ENCODE measurements at regions not wholly inside any gene's neighbourhood (a gene's known extent, or its start where the extent isn't known, plus 50 kb on each side); places are given as distances from the start of the nearest gene placed in this dataset.
"Not testable (repeated sequence)": the region's sequence is repeated elsewhere in the genome, so short reads cannot be mapped to it uniquely, and the experiment has no call there.

DNA sequence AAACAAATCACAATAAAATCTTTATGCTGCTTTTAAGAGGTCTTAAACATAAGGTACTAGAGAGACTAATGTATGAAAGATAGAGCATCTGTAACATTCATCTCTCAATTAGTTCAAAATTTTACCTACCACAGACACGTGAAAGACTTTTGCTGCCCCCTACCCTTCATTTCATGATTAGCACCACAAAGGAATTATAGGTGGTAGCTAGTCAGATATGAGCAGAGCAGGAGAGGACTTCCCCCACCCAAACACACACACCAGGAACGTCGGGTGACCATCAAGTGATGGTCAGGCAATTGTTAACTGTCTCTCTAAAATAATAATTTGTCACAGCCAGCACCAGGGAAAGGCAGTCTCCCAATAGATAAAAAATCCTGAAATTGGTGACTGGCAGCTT, 1531.7 kb upstream of the SPRY2 start:
- H3K27ac ChIP-seq, result no peak overlapping the region
- intact Hi-C loops (cut with DNase I; ENCODE audit: low total_unique reads), result no loop called here
- H3K9me3 ChIP-seq, result no peaks in the 10 kb centered on the region
- no peaks in the 10 kb centered on the region for H3K36me3 ChIP-seq
- no peak overlapping the region for H3K4me3 ChIP-seq
- no peak for DNase-seq
- no peak for TF ChIP-seq POLR2A (IDR thresholded peaks at IDR 0.05)
- TF ChIP-seq, protein P1, sequence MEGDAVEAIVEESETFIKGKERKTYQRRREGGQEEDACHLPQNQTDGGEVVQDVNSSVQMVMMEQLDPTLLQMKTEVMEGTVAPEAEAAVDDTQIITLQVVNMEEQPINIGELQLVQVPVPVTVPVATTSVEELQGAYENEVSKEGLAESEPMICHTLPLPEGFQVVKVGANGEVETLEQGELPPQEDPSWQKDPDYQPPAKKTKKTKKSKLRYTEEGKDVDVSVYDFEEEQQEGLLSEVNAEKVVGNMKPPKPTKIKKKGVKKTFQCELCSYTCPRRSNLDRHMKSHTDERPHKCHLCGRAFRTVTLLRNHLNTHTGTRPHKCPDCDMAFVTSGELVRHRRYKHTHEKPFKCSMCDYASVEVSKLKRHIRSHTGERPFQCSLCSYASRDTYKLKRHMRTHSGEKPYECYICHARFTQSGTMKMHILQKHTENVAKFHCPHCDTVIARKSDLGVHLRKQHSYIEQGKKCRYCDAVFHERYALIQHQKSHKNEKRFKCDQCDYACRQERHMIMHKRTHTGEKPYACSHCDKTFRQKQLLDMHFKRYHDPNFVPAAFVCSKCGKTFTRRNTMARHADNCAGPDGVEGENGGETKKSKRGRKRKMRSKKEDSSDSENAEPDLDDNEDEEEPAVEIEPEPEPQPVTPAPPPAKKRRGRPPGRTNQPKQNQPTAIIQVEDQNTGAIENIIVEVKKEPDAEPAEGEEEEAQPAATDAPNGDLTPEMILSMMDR (IDR thresholded peaks at IDR 0.05), result no peak
- H3K4me1 ChIP-seq, result no peaks in the 10 kb centered on the region
- no peaks in the 10 kb centered on the region for H3K27me3 ChIP-seq

DNA sequence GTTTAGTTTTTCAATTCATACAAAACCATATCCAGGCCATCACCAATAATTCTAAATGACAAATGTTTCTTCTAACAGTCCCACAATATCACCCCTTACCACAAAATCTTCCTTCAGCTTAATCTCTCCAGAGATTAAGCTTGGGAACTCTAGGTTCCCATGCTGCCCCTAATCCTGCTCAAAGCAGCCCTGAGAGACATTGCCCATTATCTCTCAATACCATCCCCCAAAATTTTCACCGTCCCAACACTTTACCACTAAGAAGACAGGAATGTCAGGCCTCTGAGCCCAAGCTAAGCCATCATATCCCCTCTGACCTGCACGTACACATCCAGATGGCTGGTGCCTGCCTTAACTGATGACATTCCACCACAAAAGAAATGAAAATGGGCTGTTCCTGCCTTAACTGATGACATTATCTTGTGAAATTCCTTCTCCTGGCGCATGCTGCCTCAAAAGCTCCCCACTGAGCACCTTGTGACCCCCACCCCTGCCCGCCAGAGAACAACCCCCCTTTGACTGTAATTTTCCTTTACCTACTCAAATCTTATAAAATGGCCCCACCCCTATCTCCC, 1530.9 kb upstream of the SPRY2 start:
- H3K36me3 ChIP-seq; H3K4me3 ChIP-seq; H3K27me3 ChIP-seq; DNase-seq; H3K27ac ChIP-seq; H3K4me1 ChIP-seq; H3K9me3 ChIP-seq; intact Hi-C loops (cut with DNase I; ENCODE audit: low total_unique reads): not testable (repeated sequence)

DNA sequence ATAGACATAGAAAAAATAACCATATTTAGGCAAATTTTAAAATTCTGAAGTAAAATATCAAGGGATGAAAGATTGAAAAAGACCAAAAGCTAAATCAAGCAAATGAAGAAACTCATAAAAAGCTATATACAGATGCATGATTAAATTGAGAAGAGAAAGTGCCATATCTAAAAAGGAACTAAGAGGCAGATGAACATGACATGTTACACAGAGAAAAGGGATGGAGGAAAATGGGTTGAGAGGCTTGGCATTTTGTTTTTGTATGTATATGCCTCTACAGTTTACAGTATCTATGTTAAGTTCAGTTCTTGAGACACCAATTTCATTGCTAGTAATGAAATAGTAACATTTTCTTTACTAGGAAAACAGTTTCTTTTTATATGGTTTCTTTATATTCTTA, 1507.4 kb upstream of the SPRY2 start:
- H3K4me1 ChIP-seq, result no peaks in the 10 kb centered on the region
- H3K27ac ChIP-seq, result no peak overlapping the region
- H3K27me3 ChIP-seq, result no peaks in the 10 kb centered on the region
- TF ChIP-seq, protein P1 (IDR thresholded peaks at IDR 0.05), result no peak
- no peak for TF ChIP-seq POLR2A (IDR thresholded peaks at IDR 0.05)
- DNase-seq, result no peak
- no peaks in the 10 kb centered on the region for H3K36me3 ChIP-seq
- no peak overlapping the region for H3K4me3 ChIP-seq
- H3K9me3 ChIP-seq, result no peaks in the 10 kb centered on the region
- intact Hi-C loops (cut with DNase I; ENCODE audit: low total_unique reads), result no loop called here

DNA sequence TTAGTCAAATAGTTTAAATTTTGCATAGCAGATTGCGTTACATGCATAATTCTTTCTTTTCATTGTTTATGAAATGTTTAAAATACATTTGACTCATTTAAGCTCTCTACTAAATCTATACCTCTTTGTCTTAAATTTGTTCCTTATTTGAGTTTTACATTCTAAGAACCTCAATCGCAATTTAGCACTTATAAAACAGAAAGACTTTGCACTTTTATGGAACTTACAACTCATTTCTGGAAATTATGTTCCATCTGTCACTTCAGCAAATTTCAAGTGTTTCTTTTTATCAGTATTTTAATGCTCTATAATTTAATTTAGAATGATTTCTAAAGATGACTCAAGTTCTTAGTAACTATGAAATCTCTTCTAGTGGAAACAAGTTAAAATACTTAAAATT, 1505.8 kb upstream of the SPRY2 start:
- no peaks in the 10 kb centered on the region for H3K9me3 ChIP-seq
- H3K27ac ChIP-seq, result no peak overlapping the region
- no peaks in the 10 kb centered on the region for H3K27me3 ChIP-seq
- intact Hi-C loops (cut with DNase I; ENCODE audit: low total_unique reads), result no loop called here
- TF ChIP-seq POLR2A (IDR thresholded peaks at IDR 0.05), result no peak
- TF ChIP-seq, protein P1 (IDR thresholded peaks at IDR 0.05), result no peak
- no peak overlapping the region for H3K4me3 ChIP-seq
- no peaks in the 10 kb centered on the region for H3K4me1 ChIP-seq
- H3K36me3 ChIP-seq, result no peaks in the 10 kb centered on the region
- no peak for DNase-seq

DNA sequence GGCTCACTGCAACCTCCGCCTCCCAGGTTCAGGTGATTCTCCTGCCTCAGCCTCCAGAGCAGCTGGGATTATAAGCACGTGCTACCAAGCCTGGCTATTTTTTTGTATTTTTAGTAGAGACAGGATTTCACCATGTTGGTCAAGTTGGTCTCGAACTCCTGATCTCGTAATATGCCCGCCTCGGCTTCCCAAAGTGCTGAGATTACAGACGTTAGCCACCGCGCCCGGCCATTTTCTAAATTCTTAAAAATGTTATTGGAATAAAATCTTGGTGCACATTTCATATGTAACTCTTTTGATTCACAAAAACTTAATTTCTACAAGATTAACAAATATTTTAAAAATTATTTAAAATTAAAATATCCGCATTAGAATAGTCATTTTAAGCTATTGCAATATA, 1480.3 kb upstream of the SPRY2 start:
- no peak overlapping the region for H3K4me3 ChIP-seq
- no peaks in the 10 kb centered on the region for H3K9me3 ChIP-seq
- intact Hi-C loops (cut with DNase I; ENCODE audit: low total_unique reads), result no loop called here
- no peaks in the 10 kb centered on the region for H3K27me3 ChIP-seq
- no peak for DNase-seq
- H3K4me1 ChIP-seq, result no peaks in the 10 kb centered on the region
- no peak overlapping the region for H3K27ac ChIP-seq
- no peak for TF ChIP-seq POLR2A (IDR thresholded peaks at IDR 0.05)
- TF ChIP-seq, protein P1 (IDR thresholded peaks at IDR 0.05), result no peak
- H3K36me3 ChIP-seq, result no peaks in the 10 kb centered on the region

DNA sequence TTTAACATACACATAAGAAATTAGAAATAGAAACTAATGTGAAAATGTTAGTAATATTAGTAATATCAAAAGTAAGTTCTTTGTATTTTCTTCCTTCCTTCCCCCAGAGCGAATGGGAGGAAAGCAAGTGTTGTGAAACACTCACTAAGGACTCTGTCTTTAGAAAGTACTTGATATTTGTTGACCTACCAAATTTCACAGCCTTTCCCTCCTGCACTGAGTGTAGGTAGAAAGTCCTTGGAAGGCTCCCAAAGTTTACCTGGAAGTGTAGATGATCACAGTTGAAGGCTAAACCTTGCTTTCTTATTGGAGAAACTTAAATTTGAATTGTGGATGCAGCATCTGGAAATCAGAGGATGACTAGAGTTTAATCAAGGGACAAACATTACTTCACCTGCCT, 1459.5 kb upstream of the SPRY2 start:
- H3K27me3 ChIP-seq, result no peaks in the 10 kb centered on the region
- TF ChIP-seq, protein P1 (IDR thresholded peaks at IDR 0.05), result no peak
- TF ChIP-seq POLR2A (IDR thresholded peaks at IDR 0.05), result no peak
- no peaks in the 10 kb centered on the region for H3K4me1 ChIP-seq
- H3K27ac ChIP-seq, result no peak overlapping the region
- H3K4me3 ChIP-seq, result no peak overlapping the region
- intact Hi-C loops (cut with DNase I; ENCODE audit: low total_unique reads), result no loop called here
- H3K9me3 ChIP-seq, result no peaks in the 10 kb centered on the region
- DNase-seq, result no peak
- H3K36me3 ChIP-seq, result no peaks in the 10 kb centered on the region
